NCI-H2171 treated with DMSO at 0.1 percent for 48 hours (cell line): ENCODE measurements at regions not wholly inside any gene's neighbourhood (a gene's known extent, or its start where the extent isn't known, plus 50 kb on each side); places are given as distances from the start of the nearest gene placed in this dataset.
A peak's percentile ranks its signal among the peaks of the same experiment; 100 is the strongest.
"Not testable (repeated sequence)": the region's sequence is repeated elsewhere in the genome, so short reads cannot be mapped to it uniquely, and the experiment has no call there.

Source experiments
- DNase-seq: peaks from one replicate; lab custom pipeline; 2025; lab: John Stamatoyannopoulos, UW

GRCh38 chr5:96483878-96484277, 50.8 kb upstream of the PCSK1 start:
- DNase-seq: peak; percentile 39

GRCh38 chr5:96487859-96488258, 54.8 kb upstream of the PCSK1 start:
- DNase-seq: no peak

- no peak for DNase-seq
Measured at GRCh38 chr5:96489532-96489931, 56.5 kb upstream of the PCSK1 start.

GRCh38 chr5:96492459-96493047, 59.5 kb upstream of the PCSK1 start:
- no peak for DNase-seq

GRCh38 chr5:96493219-96493790, 60.3 kb upstream of the PCSK1 start:
- DNase-seq: no peak

GRCh38 chr5:96495412-96495811, 62.4 kb upstream of the PCSK1 start:
- DNase-seq: not testable (repeated sequence)

GRCh38 chr5:96497027-96497426, 64.0 kb upstream of the PCSK1 start:
- not testable (repeated sequence) for DNase-seq

GRCh38 chr5:96499753-96500345, 66.8 kb upstream of the PCSK1 start:
- no peak for DNase-seq

- no peak for DNase-seq
Measured at GRCh38 chr5:96501991-96502646, 69.1 kb upstream of the PCSK1 start.

- no peak for DNase-seq
Measured at GRCh38 chr5:96503501-96504236, 70.6 kb upstream of the PCSK1 start.

- no peak for DNase-seq
Measured at GRCh38 chr5:96506376-96506775, 73.3 kb upstream of the PCSK1 start.

GRCh38 chr5:96506866-96507527, 73.9 kb upstream of the PCSK1 start:
- DNase-seq: no peak

- DNase-seq: no peak
Measured at GRCh38 chr5:96509316-96509715, 76.3 kb upstream of the PCSK1 start.

GRCh38 chr5:96509721-96510350, 76.8 kb upstream of the PCSK1 start:
- DNase-seq: no peak

- DNase-seq: no peak
Measured at GRCh38 chr5:96516631-96517071, 83.6 kb upstream of the PCSK1 start.

GRCh38 chr5:96517295-96517694, 84.2 kb upstream of the PCSK1 start:
- DNase-seq: peak; percentile 8

GRCh38 chr5:96520345-96520744, 87.3 kb upstream of the PCSK1 start:
- no peak for DNase-seq

- DNase-seq: no peak
Measured at GRCh38 chr5:96522635-96523355, 89.7 kb upstream of the PCSK1 start.

GRCh38 chr5:96527768-96528661, 95.0 kb upstream of the PCSK1 start:
- DNase-seq: no peak
